Activated effector memory CD4-positive, alpha-beta T cell treated with Interleukin-2 at 50 U/mL for 16 hours (primary cell): ENCODE measurements at regions not wholly inside any gene's neighbourhood (a gene's known extent, or its start where the extent isn't known, plus 50 kb on each side); places are given as distances from the start of the nearest gene placed in this dataset.
"Not testable (repeated sequence)": the region's sequence is repeated elsewhere in the genome, so short reads cannot be mapped to it uniquely, and the experiment has no call there.

Experiments
- DNase-seq: peaks from one replicate; pipeline ENCODE4 v3.0.0-alpha.2; 2020

DNA sequence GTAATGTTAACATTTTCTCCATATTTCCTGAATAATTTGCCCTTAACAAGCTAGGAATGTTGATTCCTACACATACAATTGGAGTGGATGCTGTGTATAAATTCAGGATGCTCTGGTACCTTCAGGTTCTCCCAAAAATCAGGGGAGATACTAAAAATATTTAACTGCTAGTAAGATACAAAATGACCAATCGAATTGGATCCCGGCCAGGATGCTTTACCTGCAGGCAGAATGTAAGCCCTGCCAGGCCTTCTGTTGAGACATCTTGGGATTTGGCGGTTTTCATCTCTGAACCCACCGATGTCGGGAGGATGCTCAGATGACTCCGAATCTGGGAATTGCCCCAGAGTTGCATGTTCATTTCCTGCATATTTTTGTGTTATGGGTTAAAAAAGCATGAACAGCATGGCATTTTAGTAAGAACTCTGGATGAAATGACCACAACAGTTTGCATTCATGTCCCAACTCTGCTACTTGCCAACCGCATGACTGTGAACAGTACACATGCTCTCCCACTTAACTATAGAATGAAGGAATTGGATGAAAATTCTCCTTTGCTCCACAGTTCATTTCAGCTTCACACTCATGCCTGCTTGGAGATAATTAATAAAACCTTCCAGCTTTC, 241.4 kb upstream of the TBL1XR1 start:
- no peak for DNase-seq

DNA sequence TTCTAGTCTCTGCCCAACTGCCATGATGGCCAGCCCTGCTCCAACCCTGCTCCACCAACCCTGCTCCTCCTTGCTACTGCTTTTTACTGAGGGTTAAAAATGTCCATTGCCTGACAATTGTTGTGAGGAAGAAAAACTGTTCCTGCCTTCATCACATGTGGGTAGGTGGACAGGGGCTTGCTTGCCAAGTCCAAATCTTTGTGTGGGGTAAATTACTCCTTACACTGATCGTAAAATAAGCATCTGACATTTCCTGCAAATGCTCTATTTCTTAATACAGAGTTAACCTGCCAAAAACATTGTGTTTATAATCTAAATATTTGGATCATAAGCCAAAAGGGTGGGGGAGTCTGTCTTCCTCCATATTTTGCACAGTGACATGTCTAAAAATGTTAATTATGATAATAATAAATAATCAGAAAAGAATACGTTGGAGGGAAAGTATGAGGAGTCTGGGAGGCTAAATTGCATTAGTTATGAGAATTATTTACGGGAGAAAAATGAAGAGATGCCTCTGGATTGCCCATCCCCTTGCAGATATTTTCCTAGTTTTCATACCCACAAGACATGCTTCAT, 242.5 kb upstream of the TBL1XR1 start:
- no peak for DNase-seq

DNA sequence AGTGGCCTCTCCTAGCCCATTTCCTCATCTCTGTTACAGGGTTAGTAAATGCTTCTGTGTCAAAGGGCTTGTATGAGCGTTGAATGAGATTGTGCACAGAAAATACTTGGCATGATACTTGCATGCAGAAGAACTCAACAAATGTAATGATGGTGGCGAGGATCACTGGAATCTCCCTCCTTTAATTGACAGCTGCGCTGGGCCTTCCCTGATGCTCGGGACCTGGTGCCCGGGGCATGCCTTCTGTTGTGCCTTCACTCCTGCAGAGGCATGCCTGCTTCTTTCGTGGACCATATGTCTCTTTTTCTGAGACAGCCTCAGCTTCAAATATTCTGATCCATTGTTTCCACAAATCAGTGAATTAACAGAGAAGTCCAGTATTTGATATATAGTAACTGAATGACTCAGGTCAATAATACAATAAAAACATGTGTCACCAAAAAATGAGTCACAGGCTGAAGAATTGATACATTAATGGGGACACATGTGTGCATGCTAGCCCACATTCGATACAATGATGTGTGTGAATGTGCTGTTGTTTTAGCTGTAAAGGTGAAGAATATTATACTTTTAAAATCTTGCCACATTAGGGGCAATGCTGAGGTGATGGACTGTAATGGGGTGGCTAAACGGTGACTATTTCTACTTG, 243.3 kb upstream of the TBL1XR1 start:
- no peak for DNase-seq

DNA sequence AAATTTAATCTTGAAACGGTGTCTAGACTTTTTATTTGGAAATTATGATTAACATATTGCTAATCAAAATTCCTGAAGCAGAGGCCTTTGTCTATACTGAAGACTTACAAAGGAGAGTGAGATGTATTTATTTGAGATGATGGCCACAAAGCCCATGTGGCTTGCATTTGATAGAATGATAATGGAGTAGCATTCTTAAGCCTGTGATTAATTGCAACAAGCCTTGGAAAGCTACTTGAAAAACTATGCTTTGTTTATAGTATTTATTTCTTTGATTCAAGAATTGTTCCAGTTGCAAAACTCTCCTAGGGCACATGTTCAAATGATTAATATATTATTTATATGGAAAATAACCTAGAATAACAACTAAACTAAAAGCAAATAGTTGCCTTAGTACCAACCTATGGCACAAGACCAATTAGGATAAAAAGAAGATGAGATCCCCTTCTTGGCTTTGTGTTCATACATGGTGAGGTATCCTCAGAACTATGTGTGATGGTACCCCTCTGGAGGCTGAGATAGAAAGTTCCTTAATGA, 244.1 kb upstream of the TBL1XR1 start:
- DNase-seq, result no peak

DNA sequence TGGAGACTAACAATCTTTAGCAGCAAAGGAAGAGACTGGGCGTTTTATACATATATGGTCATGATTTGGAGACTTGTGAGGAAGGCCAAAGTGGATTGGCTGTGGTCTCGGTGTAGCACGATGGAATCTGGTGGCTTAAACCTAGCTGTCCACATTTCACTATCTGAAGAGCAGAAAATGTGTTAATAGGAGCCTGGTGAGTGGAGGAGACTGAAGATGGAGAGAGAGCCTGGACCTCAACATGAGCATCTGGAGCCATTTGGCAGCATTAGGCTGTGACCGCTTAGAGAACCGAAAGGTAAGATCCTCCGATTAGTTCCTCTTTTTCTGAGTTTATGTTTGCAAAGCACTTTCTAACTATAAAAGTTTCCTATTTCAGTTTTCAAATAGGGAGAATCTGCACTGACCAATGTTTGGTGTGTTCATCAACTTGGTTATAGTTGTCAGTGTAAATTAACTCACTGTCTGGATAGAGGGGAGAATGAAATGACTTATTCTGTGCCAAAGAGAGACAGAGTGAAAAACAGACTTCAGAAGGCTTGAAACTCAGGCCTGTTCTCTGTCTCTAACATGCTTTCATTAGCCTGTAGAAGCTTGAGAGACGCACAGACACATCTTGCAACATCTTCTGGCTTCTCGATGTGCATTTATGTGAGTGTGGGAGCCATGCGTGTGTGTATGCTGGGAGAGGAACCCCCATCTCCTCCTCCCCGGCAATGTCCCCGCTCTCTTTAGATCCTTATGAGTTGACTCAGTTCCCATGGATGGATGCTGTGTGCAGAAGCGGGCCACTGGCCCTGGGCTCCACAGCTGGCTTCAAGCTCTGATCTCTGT, 244.7 kb upstream of the TBL1XR1 start:
- no peak for DNase-seq

DNA sequence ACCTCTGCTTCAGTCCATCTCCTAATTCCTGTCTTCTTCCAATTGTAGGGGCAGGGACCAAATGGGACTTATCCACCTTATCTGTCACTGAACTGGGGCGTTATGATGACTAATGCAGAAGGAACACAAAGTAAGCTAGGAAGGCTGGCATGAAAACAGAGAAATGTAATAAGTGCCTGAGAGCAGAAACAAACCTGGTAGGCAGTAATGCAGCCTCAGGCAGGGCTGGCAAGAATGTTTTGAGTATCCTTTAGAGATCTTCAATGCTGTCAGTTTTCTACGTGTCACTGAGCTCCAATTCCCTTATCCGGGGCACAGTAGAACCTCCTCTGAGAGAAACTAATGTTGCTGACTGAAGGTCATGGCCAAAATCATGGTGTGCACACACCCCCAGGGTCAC, 246.2 kb upstream of the TBL1XR1 start:
- no peak for DNase-seq

DNA sequence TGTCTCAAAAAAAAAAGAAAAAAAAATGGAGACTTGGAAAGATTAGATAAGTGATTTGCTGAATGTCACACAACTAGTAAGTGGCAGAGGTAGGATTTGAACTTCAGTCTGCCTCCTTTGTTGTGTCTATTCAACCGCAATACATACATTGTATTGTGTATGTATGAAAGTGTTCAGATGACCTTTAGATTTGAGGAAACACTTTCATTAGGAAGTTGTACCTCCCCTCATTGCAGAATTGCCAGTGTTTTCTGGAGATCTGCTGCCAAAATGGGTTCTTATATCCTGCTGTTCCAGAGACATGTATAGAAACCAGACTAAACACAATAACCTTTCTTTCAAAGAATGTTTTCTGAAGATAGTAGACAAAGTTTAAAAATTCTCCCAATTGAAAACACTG, 247.4 kb upstream of the TBL1XR1 start:
- no peak for DNase-seq

DNA sequence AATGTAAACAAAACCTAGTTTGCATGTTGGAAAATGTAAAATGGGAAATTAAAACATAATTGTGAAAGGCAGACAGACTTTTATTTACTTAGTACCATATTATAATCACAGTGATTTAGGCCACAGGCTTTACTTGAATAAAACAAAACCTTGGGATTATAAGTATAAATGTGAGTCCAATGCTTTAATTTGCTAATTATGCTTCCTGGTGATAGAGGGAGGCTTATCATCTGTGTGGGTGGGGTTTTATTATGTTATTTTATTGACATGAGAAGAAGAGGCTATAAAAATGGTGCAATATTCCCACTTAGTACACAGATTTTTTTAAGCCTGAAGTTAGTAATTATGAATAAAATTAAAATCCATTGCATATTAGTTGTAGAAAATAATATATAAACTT, 248.3 kb upstream of the TBL1XR1 start:
- DNase-seq, result no peak

DNA sequence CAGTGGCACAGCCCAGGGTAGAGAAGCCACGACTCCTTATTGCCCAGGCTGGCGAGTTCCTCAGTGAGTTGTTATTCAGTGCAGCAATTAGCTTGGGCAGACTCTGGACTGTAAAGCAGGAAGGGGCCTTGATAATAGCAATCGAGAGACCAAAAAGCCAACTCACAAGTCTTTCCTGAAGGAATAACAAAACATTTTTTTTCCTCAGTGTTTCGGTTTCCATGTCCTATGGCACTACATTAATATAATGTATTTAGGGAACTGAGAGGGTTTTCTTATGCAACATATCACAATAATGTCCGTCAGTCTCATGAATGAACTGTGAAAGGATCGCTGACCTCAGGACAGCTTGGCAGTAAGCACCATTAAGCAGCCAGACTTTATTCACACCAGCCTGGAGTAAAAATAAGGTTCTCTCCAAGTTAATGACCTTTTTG, 248.9 kb upstream of the TBL1XR1 start:
- no peak for DNase-seq

DNA sequence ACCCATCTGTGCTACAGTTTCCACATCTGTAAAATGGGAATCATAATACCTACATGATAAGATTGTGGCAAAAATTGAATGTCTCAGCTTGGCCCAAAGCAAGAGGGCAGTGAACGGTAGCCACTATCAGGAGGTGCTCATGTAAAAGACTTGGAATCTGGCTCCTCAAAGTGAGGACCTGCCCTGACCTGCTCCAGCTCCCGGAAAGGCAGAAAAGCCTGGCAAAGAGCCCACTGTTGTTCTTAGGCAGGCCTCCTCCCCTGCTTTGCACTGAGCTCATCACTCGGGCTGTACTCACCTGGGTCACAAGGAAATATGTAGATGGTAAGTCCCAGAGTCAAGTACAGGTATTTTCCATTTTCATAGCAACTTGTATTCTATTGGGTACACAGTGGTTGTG, 250.7 kb upstream of the TBL1XR1 start:
- no peak for DNase-seq

DNA sequence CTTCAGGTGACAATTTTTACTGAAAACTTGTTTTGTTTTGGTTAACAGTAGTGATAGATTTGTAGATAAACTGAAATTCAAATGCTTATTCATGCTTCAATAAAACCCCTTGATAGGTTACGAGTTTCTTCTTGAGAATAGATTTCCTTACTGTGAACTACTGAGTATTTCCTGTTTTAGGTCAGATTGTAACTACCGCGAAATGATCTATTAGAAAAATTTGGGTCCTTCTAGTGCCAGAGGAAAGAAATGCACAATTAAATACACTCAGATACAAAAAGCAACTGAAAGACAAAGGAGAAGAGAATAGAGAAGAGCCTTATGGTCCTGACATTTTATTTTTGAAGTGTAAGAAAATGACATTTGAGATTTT, 251.7 kb upstream of the TBL1XR1 start:
- DNase-seq, result no peak

DNA sequence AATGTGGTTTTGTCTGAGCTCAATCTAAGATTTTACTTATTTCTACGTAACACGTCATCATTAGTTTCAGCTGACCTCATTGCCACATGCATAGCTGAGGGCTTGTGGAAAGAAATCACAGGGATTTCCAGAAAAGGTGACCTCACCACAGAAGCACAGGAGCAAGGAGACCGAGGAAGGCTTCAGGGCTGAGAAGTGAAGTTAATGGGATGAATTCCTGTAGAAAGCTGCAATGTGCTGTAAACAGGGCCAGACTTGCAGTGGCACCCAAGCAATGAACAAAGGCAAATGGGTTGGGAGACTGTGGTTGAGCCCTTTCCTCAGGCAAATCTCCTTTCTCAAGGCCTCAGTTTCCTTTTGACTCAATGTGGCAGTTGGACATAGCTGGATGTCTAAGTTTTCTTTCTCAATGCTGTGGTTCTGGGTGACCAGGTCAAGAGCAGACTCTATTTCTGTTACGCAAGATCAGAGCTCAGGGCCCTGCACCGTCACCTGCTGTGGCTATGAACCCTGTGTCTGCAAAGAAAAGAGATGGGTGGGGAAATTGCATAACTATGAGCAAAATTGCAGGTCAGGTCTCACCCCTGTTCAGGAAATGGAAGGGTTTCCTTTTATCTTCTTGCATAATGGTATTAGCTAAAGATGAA, 252.2 kb upstream of the TBL1XR1 start:
- DNase-seq, result peak; percentile 3

DNA sequence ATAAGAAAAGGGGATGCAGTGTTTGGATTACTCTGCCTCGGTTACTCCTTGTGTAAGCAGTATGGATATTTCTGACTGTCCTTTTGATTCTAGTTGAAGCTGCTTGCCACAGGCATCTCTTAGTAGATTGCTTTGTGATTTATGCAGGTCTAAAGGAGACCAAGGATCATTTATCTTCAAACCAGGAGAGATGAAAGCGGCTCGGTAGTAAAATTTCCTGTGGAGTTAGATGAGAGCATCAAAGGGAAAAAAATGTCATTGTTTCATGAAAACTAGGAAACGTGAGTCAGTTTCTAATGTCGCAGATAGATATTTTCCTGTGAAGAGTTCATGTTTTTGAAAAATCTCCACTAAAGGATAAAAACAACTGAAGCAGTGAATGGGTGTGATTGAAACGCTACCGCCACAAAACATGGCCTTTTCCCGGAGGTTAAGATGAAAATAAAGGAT, 254.0 kb upstream of the TBL1XR1 start:
- DNase-seq, result no peak

DNA sequence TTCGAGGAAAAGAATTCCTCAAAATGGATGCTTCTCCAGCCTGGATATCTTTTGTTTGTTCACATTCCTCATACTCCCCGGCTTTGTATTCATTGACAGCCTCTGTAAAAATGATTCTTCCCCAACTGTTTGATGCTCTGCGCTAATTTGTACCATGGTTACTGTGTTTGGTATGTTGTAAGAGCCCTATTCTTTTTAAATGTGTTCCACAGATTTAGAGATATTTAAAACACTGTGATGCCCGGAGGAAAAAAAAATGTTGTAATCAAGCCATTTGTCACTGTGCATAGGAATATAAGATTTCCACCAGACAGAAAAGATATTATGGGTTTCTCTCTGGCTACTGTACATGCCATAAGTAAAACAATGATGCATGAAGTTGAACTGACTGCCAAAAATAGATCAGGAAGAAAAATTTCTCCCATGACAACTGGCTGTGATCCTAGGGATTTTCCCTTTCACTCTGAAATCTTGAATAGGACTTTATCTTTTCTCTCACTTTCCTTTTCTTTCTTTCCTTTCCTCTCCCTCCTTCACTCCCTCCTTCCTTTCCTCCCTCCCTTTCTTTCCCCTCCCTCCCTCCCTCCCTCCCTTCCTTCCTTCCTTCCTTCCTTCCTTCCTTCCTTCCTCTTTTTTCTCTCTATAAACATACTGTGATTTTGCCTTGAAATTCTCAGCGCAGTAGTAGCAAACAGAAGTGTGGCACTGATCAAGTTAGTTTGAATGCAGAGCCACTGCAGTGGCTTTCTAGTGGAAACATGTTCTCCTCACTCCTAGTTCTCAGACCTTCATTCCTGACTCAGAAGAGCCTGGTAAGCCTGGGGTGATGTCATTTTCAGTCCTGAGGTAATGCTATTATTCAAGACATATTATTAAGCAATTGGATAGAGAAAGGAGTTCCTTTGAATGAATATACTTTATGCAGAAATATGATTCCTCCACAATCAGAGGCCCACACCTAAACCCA, 254.9 kb upstream of the TBL1XR1 start:
- DNase-seq, result no peak

DNA sequence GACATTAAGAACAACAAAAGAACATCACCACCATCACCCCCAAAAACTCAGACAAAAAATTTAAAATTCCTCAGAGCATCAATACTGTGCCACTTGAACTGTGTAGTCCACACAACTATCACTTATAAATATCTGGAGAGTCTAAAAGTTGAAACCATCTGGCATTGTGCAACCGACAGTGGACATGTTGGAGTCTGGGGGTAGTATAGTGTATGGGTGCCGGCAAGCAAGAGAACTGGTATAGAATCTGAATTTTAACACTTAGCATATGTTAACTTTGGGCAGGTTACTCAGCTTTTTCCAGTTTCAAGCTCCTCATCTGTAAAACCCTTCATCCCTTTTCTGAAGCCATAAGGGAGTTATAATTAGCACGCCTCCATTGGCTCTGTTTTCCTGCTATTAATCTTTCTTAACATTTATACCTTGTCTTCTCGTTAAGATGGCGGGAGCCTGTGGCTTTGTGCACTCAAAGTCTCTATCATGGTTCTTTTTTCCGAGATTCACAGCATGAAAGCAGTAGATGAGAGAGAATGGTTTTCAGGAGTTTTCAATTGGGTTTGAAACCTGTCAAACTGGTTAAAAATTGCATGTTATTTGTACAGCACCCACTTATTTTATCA, 255.7 kb upstream of the TBL1XR1 start:
- DNase-seq, result no peak

DNA sequence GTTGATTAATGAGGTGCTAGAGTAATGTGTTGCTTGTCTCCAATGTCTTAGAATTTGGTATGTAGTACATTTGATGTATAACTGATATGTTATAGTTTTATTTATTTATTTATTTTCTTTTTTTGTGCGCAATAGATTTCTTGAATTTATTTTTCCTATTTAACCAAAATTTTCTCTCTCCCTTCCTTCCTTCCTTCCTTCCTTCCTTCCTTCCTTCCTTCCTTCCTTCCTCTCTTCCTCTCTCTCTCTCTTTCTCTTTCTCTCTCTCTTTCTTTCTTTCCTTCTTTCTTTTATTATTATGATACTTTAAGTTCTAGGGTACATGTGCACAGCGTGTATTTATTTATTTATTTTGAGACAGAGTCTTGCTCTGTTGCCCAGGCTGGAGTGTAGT, 256.2 kb upstream of the TBL1XR1 start:
- DNase-seq, result no peak

DNA sequence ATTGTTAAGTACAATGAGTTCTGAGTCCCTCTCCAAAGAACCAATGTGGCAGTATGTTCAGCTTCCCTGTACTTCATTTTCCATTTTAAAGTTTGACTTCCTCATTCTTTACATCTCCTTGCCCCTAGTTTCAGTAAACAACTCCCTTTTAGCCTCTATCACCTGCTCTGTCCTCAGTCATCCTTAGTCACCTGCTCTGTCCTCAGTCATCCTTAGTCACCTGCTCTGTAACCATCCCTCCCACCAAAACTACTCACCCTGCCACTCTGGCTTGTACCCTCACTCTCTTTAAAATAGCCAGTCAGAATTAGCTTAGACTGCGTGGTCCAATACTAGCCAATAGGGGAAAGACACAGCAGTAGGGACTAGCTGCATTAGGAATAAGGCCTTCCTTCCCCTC, 259.9 kb upstream of the TBL1XR1 start:
- not testable (repeated sequence) for DNase-seq

DNA sequence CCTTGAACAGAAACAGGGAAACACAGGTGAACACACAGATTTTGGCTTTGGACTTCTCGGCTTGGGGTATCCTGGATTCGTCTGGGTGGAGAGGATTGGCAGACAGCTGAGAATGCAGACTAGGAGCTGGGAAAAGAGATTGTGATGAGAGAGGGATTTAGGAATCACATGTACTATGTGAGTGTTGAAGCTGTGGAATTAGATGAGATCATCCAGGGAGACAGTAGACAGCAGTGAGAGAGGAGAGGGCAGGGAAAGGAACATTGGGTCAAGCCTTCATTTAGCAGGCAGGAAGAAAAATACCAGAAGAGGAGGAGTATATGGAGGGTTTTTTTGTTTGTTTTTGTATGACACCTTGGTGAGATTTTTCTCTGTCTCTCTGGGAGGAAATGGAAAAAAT, 262.1 kb upstream of the TBL1XR1 start:
- no peak for DNase-seq

DNA sequence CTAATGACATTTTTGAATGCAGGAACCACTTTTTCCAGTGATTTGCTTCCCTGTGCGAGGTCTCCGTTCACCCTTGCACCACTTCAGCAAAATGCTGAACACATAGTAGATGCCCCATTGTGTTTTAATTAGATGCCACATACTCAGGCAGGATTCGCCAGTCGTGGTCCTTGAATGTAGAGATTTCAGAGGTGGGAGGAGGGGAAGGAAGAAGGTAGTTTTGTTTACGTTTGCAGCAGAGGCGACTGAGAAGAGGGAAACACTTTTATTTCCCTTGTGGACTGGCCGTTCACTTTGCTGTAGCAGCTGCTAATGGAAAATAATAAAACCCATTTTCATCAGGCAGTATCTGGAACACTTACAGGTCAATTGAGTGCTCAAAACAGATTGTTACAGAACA, 262.8 kb upstream of the TBL1XR1 start:
- no peak for DNase-seq

DNA sequence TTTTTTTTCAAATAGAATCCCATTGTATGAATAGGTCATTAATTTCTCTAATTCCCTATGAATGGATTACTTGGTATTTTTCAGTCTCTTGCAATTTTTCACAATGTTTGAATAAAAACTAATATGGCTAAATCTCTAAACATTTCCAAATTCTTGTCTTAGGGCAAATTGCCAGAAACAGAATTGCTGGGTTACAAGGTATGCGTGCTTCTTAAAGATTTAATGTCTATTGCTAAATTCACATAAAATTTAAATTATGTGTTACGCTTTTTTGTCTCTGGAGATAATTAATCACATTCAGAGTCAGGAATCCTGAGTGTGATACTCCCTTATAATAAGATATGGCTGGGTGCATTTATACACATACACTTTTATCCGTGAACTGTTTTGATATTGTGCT, 264.5 kb upstream of the TBL1XR1 start:
- no peak for DNase-seq

DNA sequence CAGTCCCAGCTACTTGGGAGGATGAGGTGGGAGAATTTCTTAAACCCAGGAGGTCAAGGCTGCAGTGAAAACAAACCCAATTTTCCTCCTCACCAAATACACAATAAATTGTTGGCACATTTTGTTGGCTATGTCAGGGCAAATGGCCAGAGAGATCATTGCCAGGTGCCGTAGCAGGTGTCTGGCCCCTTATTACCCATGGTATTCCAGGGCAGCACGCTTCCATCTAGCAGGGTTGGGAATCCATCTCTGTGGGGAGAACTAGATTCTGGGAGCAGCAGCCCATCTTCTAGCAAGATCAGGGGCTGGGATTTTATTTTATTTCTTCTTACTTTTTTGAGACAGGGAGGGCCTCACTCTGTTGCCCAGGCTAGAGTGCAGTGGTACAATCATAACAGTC, 266.1 kb upstream of the TBL1XR1 start:
- DNase-seq, result not testable (repeated sequence)
